NCI-H1694 treated with DMSO at 0.1 percent for 48 hours (cell line): ENCODE measurements at regions not wholly inside any gene's neighbourhood (a gene's known extent, or its start where the extent isn't known, plus 50 kb on each side); places are given as distances from the start of the nearest gene placed in this dataset.

ENCODE experiments used
- DNase-seq: peaks from one replicate; lab custom pipeline; 2025; lab: John Stamatoyannopoulos, UW

- no peak for DNase-seq
Measured at GRCh38 chr15:91521996-91522395, 331.5 kb upstream of the SLCO3A1 start.

- DNase-seq: peak; percentile 69
Measured at GRCh38 chr15:91522605-91523332, 330.7 kb upstream of the SLCO3A1 start.

- no peak for DNase-seq
Measured at GRCh38 chr15:91523596-91523995, 329.9 kb upstream of the SLCO3A1 start.

- DNase-seq: no peak
Measured at GRCh38 chr15:91524534-91524933, 329.0 kb upstream of the SLCO3A1 start.

- DNase-seq: no peak
Measured at GRCh38 chr15:91525751-91526150, 327.8 kb upstream of the SLCO3A1 start.

DNA sequence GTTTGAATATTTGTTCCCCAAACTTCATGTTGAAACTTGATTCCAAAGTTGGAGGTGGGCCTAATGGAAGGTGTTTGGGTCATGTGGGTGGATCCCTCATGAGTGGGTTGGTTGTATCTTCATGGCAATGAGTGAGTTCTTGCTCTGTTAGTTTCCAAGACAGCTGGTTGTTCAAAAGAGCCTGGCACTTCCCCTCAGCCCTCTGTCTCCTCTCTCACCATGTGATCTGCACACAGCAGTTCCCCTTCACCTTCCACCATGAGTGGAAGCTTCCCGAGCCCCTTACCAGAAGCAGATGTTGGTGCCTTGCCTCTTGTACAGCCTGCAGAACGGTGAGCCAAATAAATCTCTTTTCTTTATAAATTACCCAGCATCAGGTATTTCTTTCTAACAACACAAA is 327.1 kb upstream of the SLCO3A1 start:
- no peak for DNase-seq

DNA sequence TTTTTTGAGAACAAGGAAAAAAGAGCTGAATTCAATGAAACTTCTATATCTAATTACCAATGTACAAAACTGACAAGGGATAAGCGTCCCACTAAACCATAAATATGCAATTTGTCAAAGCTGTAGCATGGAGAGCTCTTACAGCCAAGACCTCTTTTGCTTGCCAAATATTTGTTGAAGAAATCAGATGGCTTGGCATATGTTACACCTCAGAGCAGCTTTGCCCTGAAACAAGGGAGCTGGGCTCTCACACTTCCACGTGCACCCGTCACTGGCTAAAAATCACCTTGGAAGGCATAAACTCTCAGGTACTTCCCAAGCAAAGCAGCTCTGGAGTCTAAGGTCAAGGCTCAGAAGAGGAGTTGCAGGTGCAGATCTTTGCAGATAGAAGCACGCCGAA is 324.7 kb upstream of the SLCO3A1 start:
- peak; percentile 69 for DNase-seq

DNA sequence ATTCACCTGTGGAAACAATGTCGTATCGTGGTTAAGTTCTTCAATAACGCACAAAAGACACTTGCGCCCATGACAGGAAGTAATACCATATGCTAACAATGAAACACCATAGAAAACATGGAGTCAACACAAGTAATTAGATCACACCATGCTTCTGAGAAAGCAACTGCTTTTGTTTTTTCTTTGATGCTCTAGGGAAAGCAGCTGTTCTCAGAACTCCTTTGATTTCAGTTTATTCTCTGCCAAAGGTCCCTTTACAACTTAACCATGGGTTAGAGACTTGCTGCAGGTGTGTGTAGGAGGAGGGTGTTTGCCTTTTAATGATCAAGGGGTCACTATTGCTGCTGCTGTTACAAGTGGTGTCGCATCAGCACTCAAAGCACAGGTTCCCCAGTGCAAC is 324.0 kb upstream of the SLCO3A1 start:
- DNase-seq: peak; percentile 26

- DNase-seq: no peak
Measured at GRCh38 chr15:91530279-91530678, 323.2 kb upstream of the SLCO3A1 start.

- no peak for DNase-seq
Measured at GRCh38 chr15:91530956-91531582, 322.4 kb upstream of the SLCO3A1 start.

GRCh38 chr15:91534235-91534634 is 319.3 kb upstream of the SLCO3A1 start:
- no peak for DNase-seq

GRCh38 chr15:91534976-91535375 is 318.5 kb upstream of the SLCO3A1 start:
- no peak for DNase-seq

DNA sequence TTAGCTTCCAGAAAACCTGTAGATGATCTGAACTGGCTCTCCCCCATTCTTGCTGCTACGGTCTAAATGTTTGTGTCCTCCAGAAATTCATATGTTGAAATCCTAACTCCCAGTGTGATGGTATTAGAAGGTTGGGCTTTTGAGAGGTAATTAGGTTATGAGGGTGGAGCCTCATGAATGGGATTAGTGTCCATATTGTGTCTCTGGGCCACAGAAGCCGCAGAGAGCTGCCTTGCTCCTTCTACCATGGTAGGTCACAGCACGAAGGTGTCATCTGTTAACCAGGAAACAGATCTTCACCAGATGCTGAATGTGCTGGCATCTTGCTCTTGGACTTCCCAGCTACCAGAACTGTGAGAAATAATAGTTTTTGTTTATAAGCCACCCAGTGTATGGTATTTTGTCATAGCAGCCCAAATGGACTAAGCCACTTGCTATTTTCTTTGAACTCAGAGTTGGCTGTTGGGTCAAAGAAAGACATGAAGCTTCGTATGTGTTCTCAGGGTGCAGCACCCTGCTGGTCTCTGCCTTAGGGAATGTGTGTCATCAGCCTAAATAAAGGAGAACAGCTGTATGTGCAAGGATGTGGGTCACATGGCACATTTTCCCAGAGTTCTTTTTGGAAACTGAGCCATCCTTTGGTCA is 317.5 kb upstream of the SLCO3A1 start:
- DNase-seq: no peak

DNA sequence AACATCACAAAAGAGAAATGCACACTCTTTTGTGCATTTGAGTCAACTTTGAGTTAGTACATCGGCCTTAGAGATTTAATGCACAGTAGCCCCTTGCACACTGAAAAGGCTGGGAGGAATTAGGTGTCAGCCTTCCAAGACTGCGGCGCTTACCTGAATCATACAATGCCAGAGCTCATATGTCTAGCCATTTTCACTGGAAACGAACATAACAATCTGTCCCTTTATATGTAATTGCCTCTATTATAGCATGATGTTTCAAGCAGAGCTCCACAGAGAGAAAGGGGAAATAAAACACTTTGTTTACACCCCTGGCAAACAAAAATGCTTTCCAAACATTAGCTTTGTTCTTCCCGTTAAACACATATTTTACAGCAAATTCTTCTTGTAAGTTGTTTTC is 315.7 kb upstream of the SLCO3A1 start:
- DNase-seq: no peak

DNA sequence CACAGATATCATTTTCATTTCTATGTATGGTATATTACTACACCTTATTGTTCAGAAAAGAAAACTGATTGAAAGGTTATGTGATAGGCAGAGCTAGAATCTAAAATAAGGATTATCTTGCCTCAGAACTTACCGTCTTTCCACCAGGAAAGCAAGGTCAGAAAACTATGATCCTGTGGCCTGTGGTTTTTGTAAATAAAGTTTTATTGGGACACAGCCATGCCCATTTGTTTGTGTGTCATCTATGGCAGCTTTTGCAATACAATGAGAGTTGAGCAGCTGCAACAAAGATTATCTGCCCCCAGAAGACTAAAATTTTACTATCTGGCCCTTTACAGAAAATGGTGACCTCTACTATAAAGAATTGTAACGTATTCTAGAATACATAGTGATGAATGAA is 314.7 kb upstream of the SLCO3A1 start:
- no peak for DNase-seq

DNA sequence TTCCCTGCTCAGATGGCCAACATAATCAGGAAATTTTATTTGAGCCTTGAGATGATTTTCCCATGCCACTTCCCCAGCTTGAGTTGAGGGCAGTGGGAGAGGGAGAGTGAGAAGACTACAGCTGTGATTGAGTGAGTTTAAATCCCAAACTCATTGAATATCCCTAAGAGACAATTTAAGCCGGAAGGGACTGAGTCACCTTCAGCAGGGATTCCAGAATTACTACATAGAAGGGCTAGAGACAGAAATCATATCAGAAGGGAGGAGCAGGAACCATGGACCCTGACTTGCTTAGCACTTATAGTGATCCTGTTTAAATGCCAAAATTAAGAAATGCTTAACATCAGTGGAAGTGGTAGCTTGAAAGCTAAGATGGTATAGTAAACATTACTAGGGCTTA is 312.2 kb upstream of the SLCO3A1 start:
- DNase-seq: no peak

DNA sequence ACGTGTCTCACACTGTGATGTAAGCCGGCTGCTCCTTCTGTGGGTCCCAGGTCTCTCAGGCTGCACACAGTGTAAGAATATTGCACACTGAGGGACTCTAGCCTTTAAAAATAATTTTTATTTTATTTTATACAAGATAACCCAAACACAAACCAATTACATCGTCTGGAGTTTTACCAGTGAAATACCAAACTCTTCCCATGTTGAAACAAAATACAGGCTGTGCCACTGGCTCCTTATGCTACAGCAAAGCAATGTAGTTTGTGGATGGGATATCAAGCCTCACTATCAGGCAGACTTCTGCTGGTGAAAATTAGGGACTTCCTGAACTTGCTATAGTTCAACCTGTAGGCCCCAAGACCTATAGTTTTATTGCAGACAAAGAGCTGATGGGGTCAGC is 311.3 kb upstream of the SLCO3A1 start:
- no peak for DNase-seq

DNA sequence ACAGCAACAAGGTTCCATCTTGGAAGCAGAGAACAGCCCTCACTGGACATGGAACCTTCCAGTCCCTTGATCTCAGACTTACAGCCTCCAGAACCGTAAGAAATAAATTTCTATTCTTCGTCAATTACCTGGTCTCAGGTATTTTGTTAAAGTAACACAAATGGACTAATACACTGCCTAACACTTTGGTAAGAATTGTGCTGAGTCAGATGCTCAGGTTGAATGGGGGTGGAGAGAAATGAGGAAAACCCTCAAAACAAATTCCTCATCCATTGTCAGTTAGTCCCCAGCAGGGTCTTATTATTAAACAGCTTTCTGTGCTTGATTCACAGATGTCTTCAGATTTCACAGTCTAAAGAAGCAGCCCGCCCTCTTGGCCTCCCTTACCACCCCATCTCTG is 306.2 kb upstream of the SLCO3A1 start:
- no peak for DNase-seq

GRCh38 chr15:91548549-91548948 is 305.0 kb upstream of the SLCO3A1 start:
- DNase-seq: peak; percentile 56

- DNase-seq: peak; percentile 54
Measured at GRCh38 chr15:91549581-91549980, 303.9 kb upstream of the SLCO3A1 start.

DNA sequence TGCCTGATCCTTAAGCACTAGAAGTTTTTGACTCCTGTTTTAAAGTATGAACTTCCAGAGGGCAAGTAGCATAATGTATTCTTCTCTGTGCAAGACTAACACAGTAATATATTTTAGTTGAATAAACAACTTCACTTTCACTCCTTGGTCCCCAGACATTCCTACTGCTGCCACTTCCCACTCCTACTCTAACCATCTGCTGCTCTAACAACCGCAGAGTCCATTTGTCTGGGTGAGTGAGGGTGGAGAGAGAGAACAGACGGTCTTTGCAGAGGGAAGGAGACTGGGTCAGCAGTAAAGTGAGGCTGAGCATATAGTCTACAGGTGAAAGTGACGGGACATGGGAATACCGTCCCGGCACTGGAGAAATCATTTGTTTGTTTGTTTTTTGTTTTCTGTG is 301.0 kb upstream of the SLCO3A1 start:
- peak; percentile 21 for DNase-seq

DNA sequence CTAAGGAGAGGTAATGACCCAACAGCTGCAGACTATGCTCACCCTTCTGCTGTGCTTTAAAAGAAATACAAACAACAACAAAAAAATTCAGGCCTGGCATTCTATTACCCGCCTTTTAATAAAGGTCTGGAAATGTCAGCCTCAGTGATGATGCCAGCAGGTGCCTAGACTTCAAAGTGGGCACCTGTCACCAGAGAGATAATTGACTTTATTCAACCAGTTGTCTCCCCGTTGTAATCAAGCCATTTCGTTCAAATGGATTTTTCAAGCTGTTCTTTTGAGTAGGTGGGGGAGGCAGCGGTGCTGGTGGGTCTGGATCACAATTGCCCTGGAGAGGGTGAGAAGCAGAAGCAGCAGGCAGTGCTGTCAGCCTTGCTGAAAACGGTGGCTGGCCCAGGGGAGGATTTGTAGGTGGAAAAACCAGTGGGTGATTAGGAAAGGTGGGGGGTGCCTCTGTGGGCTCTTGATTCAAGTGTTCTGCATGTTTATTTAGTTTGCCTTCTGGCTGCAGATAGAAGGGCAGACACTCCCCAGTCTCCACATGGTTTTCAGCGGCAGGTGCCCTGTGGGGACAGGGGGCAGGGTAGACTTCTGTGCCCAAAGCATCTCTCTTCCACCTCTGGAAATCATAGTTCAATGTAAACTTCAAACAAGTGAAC is 300.2 kb upstream of the SLCO3A1 start:
- peak; percentile 89 for DNase-seq

- DNase-seq: no peak
Measured at GRCh38 chr15:91555312-91555711, 298.2 kb upstream of the SLCO3A1 start.
